Glomerular visceral epithelial cell (primary cell): ENCODE measurements at regions not wholly inside any gene's neighbourhood (a gene's known extent, or its start where the extent isn't known, plus 50 kb on each side); places are given as distances from the start of the nearest gene placed in this dataset.
"Not testable (repeated sequence)": the region's sequence is repeated elsewhere in the genome, so short reads cannot be mapped to it uniquely, and the experiment has no call there.

Experiments
- DNase-seq: peaks from one replicate; pipeline ENCODE4 v3.0.0-alpha.2; 2016; ENCODE audit errors: extremely low spot score

- DNase-seq = no peak
These were observed 148.2 kb upstream of the CITED2 start for GRCh38 chr6:139522511-139523220.

- no peak for DNase-seq
These were observed 146.9 kb upstream of the CITED2 start for GRCh38 chr6:139521338-139521737.

GRCh38 chr6:139520321-139520768 lies 145.9 kb upstream of the CITED2 start:
- DNase-seq = no peak

GRCh38 chr6:139519571-139520031 lies 145.2 kb upstream of the CITED2 start:
- DNase-seq = no peak

- DNase-seq = no peak
These were observed 144.6 kb upstream of the CITED2 start for GRCh38 chr6:139519097-139519496.

GRCh38 chr6:139518556-139519091 lies 144.2 kb upstream of the CITED2 start:
- DNase-seq = no peak

- DNase-seq = not testable (repeated sequence)
These were observed 143.6 kb upstream of the CITED2 start for GRCh38 chr6:139517998-139518555.

- DNase-seq = peak; percentile 33
These were observed 141.1 kb upstream of the CITED2 start for GRCh38 chr6:139515511-139515910.

GRCh38 chr6:139514819-139515218 lies 140.4 kb upstream of the CITED2 start:
- DNase-seq = no peak

- DNase-seq = no peak
These were observed 135.8 kb upstream of the CITED2 start for GRCh38 chr6:139510040-139510790.

GRCh38 chr6:139509167-139509566 lies 134.7 kb upstream of the CITED2 start:
- no peak for DNase-seq

GRCh38 chr6:139508576-139508975 lies 134.1 kb upstream of the CITED2 start:
- no peak for DNase-seq

GRCh38 chr6:139508023-139508422 lies 133.6 kb upstream of the CITED2 start:
- no peak for DNase-seq

- no peak for DNase-seq
These were observed 126.5 kb upstream of the CITED2 start for GRCh38 chr6:139500977-139501376.

- no peak for DNase-seq
These were observed 124.3 kb upstream of the CITED2 start for GRCh38 chr6:139498715-139499114.

- no peak for DNase-seq
These were observed 123.0 kb upstream of the CITED2 start for GRCh38 chr6:139497345-139497961.

- no peak for DNase-seq
These were observed 122.4 kb upstream of the CITED2 start for GRCh38 chr6:139496654-139497344.

GRCh38 chr6:139494376-139494990 lies 120.0 kb upstream of the CITED2 start:
- no peak for DNase-seq

- DNase-seq = no peak
These were observed 116.0 kb upstream of the CITED2 start for GRCh38 chr6:139490482-139490881.

- no peak for DNase-seq
These were observed 112.0 kb upstream of the CITED2 start for GRCh38 chr6:139486476-139486799.
